Right lobe of liver (tissue), 4 donors: ENCODE measurements at regions not wholly inside any gene's neighbourhood (a gene's known extent, or its start where the extent isn't known, plus 50 kb on each side); places are given as distances from the start of the nearest gene placed in this dataset.

ENCODE experiments used
- CTCF ChIP-seq, 4 donors: fragments of 200-600 bp in 3 of 4; fragments of 450-650 bp in 1 of 4; IDR thresholded peaks; one replicate each; pipeline versions ENCODE4 v1.5.1 to v1.8.0; 2016 to 2022; ENCODE audit warnings: antibody characterized with exemption in 4 of 4, mild to moderate bottlenecking in 2 of 4
- POLR2A ChIP-seq: fragments of 450-650 bp; IDR thresholded peaks from one replicate; pipeline ENCODE4 v1.6.1; 2017; ENCODE audit warnings: antibody characterized with exemption, mild to moderate bottlenecking
- donor health status: DM: no; HTN: no; CAD: no.
- donor health status: DM: no; HTN: no; CAD: no.
- donor health status: DM: no; HTN: yes; CAD: no.

GRCh38 chr3:66133853-66134445 is 86.9 kb upstream of the SLC25A26 start:
- no peak for TF ChIP-seq CTCF (IDR thresholded peaks at IDR 0.05)
- TF ChIP-seq POLR2A, result no peak
